ENCODE measurements at regions not wholly inside any gene's neighbourhood (a gene's known extent, or its start where the extent isn't known, plus 50 kb on each side); places are given as distances from the start of the nearest gene placed in this dataset.

GRCh38 chr18:55853268-55853667, 265.3 kb upstream of the TCF4 start:
- TF ChIP-seq CTCF (IDR thresholded peaks at IDR 0.05) (no peak), EZH2 (IDR thresholded peaks at IDR 0.05) (no peak), EZH2phosphoT487 (IDR thresholded peaks at IDR 0.05) (no peak)
